HuH-7 (cell line): ENCODE measurements at regions not wholly inside any gene's neighbourhood (a gene's known extent, or its start where the extent isn't known, plus 50 kb on each side); places are given as distances from the start of the nearest gene placed in this dataset.

Experiments used
- DNase-seq: peaks from one replicate; pipeline ENCODE4 v3.0.0; 2011; ENCODE audit warnings: low spot score

DNA sequence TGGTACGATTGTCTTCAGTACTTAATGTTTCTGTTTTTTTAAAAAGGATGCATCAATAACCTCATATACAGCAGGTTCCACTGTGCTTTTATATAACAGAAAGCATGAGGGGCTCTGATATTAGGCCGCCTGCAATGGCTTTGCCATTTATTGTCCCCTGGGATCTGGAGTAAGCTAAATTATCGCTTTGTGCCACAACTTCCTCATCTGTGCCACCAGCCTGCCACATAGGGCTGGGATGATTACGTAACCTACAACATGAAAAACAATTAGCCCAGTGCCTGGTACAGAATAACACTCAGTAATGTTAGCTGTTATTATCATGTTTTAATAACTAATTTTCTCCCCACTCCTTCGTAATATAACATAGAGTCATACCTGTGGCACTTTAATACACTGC is 65.5 kb upstream of the TRIM2 start:
- DNase-seq, result no peak

DNA sequence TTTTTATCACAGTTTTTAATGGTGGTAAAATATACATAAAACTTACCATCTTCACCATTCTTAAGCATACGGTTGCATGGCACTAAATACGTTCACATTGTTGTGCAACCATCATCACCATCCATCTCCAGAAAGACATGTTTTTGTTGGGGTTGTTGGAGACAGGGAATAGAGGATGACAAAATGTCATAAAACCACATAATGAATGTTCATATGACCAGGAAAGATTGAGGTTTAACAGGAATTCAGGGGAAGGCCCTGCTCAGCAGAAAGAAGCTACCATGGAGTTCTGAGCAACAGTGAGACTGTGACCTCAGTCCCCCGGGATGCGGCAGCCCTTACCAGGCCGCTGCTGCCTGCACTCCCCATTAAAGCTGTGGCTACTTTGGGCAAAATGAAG is 63.9 kb upstream of the TRIM2 start:
- DNase-seq, result no peak

DNA sequence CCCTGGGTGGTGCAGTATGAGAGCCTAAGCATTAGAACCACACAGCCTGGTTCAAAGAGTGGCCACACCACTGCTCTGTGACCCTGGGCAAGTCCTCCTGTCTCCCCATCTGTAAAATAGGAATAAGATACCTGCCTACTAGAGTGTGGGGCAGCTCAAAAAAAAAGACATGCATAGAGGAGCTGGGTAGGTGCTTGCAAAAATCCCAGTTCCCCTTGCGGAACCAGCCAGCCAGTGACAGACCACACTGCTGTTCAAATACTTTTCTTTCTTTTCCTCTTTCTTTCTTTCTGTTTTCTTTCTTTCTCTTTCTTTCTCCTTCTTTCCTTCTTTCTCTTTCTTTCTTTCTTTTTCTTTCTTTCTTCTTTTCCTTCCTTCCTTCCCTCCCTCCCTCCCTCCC is 63.0 kb upstream of the TRIM2 start:
- no peak for DNase-seq

DNA sequence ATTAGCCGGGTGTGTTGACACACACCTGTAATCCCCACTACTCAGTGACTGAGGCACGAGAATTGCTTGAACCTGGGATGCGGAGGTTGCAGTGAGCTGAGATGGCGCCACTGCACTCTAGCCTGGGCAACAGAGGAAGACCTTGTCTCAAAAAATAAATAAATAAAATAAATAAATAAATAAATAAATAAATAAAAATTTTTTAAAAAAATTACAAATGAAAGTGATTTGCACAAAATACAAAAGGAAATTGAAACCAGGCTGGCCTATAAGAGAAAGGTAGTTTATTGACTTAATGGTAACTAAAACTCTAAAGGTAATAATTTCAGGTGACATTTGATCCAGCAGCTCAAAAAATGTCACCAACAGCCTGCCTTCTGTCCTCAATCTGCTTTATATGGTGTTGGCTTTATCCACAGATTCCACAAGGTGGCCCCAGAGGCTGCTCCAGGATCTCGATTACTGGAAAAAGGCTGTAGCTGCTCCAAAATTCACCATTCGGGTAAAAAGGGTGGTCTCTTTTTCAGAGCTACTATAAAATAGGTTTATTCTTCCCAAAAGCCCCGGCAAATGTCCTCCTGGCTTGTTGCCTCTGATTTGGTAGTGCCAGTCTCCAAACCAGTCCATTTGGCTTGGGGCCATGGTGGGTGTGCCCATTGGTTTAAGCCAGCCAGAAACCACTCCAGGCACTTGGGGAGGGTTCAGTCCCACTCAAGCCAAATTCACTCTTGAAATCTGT is 61.4 kb upstream of the TRIM2 start:
- DNase-seq, result peak; percentile 70

DNA sequence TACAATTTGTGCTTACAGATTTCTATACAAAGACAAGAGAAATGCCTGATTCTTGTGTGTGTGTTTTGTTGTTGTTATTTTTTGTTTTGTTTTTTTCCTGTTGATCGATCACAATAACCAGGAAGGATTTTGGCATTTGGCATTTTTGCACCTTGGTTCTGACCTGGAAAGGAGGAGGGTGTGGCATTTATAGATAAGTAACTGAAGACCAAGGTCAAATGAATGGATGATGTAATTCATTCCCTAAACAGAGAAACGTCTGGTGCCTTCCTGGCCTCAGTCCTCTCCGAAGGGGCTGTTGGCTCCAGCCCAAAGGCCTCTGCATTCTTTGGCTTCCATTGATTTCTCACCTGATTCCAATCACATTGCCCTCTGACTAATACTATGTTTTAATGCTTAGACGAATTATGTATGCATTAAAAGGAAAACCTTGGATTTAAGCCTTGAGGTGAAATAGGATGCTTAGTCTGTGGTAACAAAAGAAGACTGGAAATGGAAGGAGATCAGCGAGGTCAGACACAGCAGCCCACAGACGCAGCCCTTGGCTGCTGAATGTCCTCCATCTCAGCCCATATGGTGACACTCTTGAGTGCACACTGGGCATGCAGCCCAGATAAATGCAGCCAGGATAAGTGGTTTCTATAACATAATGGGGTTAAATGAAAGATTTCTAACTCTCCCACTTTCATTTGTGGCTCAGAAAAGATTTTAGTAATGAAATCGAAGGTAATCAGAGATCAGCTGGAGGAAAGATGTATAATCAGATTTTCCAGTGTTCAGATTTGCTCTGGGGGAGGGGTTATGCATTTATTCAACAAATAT is 60.5 kb upstream of the TRIM2 start:
- peak; percentile 40 for DNase-seq

DNA sequence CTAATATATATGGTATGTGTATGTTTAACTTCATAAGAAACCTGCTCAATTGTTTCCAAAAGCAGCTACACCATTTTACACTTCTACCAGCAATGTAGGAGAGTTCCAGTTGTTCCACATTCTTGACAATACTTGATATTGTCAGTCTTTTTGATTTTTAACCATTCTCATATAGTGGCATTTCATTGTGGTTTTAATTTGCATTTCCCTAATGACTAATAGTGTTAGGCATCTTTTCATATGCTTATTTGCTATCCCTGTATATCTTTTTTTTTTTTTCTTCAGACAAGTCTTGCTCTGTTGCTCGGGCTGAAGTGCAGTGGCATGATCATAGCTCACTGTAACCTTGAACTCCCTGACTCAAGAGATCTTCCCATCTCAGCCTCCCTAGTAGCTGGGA is 58.2 kb upstream of the TRIM2 start:
- no peak for DNase-seq

DNA sequence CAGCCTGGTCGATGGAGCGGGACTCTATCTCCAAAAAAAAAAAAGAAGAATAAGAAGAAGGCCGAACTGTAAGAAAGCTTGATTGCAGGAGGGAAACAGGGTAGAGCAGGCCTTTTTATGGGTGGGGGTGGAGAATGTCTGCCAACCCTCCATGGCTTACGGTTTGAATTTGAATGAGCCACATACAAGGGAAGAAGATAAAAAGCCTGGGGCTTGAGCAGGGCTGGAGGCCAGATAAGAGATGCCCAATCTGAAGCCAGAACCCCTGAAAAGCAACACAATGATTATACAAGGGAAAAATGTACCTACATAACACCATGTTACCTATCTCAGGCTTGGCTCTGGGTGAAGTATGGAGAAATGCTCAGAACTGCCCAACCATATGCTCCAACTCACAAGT is 57.3 kb upstream of the TRIM2 start:
- DNase-seq, result no peak

DNA sequence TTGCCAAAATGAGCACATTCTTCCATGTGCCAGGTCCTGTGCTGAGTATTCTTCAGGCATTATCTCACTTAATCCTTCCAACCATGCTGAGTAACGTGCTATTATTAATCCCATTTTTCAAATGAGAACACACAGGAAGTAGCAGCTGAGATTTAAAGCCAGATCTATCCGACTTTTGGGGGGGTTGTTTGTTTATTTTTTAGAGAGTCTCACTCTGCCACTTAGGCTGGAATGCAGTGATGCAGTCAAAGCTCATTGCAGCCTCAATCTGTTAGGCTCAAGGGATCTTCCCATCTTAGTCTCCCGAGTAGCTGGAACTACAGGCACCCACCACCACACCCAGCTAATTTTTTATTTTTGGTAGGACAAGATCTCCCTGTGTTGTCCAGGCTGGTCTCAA is 55.5 kb upstream of the TRIM2 start:
- DNase-seq, result no peak

DNA sequence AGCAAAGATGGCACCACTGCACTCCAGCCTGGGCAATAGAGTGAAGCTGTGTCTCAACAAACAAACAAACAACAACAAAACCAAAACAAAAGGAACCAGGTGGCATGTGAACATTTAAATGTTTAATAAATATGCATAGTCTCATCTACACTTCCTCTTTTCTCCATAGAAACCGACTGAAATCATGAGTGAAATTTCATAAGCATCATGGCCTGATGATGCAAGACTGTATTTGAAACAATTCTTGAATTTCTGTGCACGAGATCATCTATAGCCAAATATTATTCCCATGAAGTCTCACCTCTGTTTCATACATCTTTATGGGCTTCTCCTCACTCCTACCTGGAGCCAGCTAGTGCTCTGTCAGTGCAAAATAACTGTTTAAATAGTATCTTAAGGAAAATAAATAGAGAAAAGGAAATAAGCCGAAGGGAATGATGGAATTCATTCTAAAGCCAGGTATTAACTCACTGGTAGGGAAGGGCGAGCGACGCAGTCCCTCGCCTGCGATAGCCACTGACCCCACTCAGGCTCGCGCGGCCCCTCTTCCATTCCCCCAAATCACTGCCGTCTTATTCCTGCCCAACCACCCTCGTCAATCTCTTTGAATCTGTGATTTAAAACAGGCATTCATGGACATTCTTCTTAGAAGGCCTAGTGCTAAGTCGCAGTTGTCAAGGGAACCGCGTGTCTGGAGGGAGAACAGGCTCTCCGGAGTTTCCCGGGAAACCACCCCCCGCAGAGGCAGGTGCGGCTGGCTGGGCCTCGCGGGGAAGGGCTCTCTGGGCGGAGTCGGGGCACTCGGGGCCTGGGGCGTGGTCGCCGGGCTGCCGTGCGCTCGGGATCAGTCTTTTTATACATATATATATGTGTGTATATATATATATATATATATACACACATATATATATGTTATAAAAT is 52.4 kb upstream of the TRIM2 start:
- peak; percentile 58 for DNase-seq

DNA sequence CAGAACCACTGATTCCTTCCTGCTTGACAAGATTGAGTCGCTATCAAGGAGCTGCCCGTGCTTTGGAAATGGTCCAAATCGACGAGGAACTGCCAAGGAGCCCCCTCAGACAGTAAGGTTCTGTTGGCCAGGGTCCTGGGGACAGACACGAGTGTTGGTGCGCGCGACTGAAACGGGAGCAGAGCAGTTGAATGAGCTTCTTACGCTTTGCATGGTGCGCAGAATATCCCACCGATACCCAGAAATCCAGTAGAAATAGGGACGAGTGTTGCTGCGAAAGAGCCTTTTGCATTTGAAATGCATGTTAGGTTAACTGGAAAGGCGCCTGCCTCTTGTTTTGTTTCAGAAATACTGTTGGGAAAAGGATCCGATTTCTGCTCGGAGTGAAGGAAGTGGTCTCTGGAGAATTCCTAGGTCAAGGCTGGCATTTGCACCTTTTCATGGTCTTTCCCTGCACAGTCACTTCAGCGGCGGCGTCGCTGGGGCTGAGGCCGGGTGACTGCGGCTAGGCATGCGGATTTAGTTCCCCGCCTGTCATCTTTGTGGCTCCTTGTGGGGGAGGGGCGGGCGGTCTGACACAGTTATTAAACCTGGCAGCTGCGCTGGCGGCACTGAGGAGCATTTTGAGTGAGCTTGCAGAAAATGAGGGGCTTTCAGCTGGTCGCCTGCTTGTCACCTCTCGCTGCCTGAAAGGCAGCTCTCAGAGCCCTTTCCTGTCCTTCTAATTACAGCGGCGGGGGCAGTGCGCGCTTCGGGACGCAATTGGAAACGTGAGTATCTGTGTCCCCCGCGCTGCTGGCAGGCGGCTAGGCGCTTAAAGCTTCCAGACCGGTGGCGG is 51.5 kb upstream of the TRIM2 start:
- DNase-seq, result peak; percentile 34

DNA sequence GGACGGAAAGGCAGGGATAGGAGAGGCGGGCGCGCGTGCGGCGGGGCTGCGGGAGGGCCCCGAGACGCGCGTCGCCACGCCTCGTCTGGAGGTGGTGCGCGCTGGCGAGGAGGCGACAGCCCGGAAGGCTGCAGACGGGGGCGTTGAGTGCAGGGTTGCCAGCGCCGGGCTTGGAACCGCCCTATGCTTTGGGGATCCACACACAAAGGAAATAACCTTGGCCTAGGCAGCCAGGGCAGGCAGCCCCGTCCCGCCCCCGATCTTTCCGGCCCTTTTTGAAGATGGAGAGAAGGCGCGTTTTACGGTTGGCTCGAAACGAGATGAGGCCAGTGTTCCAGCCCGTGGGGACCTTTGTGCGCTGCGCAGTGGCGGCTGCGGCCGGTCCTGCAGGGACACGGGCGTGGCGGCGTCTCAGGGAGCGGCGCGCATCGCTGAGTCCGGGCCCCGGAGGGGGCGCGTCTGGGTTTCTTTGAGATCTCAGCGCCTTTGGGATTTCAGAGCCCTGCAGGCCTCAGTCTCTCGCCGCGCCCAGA is 50.8 kb upstream of the TRIM2 start:
- peak; percentile 64 for DNase-seq

DNA sequence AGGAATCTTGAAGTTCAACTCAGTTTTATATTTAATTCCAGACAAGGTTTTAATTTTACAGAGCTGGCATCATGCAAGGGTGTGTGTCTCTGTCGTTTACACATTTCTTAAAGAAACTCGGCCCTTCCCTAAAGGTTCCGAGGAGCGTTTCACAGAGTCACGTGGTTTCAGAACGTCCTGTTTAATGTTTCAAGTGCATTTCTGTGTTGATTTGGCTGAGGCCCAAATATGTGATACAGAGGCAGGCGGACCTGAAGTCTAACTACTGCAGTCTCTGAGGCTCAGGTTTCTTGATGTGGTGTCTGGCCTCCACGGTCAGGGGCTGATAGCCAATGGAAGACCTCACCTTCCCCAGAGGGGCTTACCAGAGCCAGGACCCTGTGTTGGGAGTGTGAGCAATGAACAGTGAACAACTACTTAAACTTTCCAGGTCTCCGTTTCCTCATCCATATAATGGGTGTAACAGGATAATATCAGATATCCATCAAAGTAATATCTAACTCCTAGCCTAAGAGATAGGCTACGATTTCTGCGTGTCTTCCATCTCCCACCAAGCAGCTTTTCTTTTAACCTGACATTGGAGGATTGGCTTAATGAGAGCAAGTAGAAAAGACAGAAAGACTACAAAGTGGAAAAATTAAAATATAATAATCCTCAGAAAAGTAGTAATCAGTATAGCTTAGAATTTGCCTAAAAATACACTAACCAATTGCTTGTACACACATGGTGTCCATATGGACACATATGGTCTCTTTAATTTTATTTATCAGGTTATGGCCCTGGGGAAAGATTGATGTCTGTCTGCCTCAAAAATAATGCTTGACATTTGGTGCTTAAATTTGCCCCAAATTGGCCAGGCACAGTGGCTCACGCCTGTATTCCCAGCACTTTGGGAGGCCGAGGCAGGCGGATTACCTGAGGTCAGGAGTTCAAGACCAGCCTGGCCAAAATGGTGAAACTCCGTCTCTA is 50.0 kb upstream of the TRIM2 start:
- DNase-seq, result no peak
